Spleen (tissue), 11 donors: ENCODE measurements at regions not wholly inside any gene's neighbourhood (a gene's known extent, or its start where the extent isn't known, plus 50 kb on each side); places are given as distances from the start of the nearest gene placed in this dataset.

Source experiments
- DNase-seq: peaks from one replicate; pipeline ENCODE4 v3.0.0-alpha.2; 2020
- H3K27ac ChIP-seq, 8 donors: fragments of 200-600 bp; sonication (generic) in 7 of 8; 1 replicate in 4 of 8; 2 replicates in 4 of 8; pipeline versions ENCODE4 v1.5.0 to v1.8.0; 2016 to 2021; ENCODE audit warnings: inconsistent platforms in 4 of 8, mild to moderate bottlenecking in 4 of 8, moderate library complexity in 1 of 8
- H3K27me3 ChIP-seq, 7 donors: fragments of 200-600 bp; sonication (generic) in 6 of 7; replicated peaks in 1 of 7; 1 replicate in 4 of 7; 2 replicates in 3 of 7; pipeline versions ENCODE4 v1.5.0 to v1.8.0; 2016 to 2021; ENCODE audit warnings: inconsistent platforms in 3 of 7, mild to moderate bottlenecking in 1 of 7
- H3K36me3 ChIP-seq, 6 donors: fragments of 200-600 bp; sonication (generic) in 5 of 6; 1 replicate in 4 of 6; 2 replicates in 2 of 6; pipeline versions ENCODE4 v1.5.0 to v1.8.0; 2016 to 2021; ENCODE audit warnings: inconsistent platforms in 2 of 6
- H3K4me1 ChIP-seq, 6 donors: fragments of 200-600 bp; sonication (generic) in 5 of 6; 1 replicate in 3 of 6; 2 replicates in 3 of 6; pipeline versions ENCODE4 v1.5.0 to v1.8.0; 2016 to 2021; ENCODE audit warnings: inconsistent platforms in 3 of 6
- H3K4me3 ChIP-seq, 8 donors: fragments of 200-600 bp; sonication (generic) in 7 of 8; 1 replicate in 4 of 8; 2 replicates in 4 of 8; pipeline versions ENCODE4 v1.5.0 to v1.8.0; 2016 to 2021; ENCODE audit warnings: inconsistent platforms in 4 of 8, mild to moderate bottlenecking in 4 of 8, moderate library complexity in 2 of 8
- H3K9me3 ChIP-seq, 8 donors: fragments of 200-600 bp; sonication (generic) in 7 of 8; 1 replicate in 4 of 8; 2 replicates in 4 of 8; pipeline versions ENCODE4 v1.5.0 to v1.8.0; 2016 to 2021; ENCODE audit warnings: inconsistent platforms in 4 of 8
- CTCF ChIP-seq, 11 experiments: fragments of 200-600 bp in 7 of 11; fragments of 450-650 bp in 4 of 11; sonication (generic) in 4 of 11; IDR thresholded peaks in 8 of 11; conservative IDR thresholded peaks in 3 of 11; 1 replicate in 7 of 11; 2 replicates in 4 of 11; pipeline versions ENCODE4 v1.4.0 to v1.8.0; 2016 to 2021; ENCODE audit warnings: antibody characterized with exemption in 11 of 11, inconsistent platforms in 4 of 11, mild to moderate bottlenecking in 1 of 11
- POLR2A ChIP-seq, 3 donors: fragments of 450-650 bp; IDR thresholded peaks; one replicate each; pipeline ENCODE4 v1.5.1; 2017; ENCODE audit warnings: antibody characterized with exemption in 3 of 3, mild to moderate bottlenecking in 1 of 3
- POLR2AphosphoS5 ChIP-seq, 3 donors: sonication (generic); formaldehyde crosslinking; IDR thresholded peaks; one replicate each; pipeline ENCODE4 v1.5.1; 2017; ENCODE audit warnings: antibody characterized with exemption in 3 of 3
- WGBS, 5 donors: extraction: QIAGEN DNeasy Blood & Tissue Kit in 3 of 5; methylation state at CpG; one replicate each; pipeline versions ENCODE4 v1.1.5 to v1.1.7; 2013 to 2018; 5-methylcytosine and 5-hydroxymethylcytosine counted together
- intact Hi-C: fragments of 100-400 bp; cut with DNase I; formaldehyde crosslinking; loops from one replicate; pipeline ENCODE4 v1.15.0; 2023; ENCODE audit warnings: low total_unique reads
- donor health status: healthy with polysubstance abuse.
- donor health status: DM: no; HTN: no; CAD: no; lungs with moderate emphysema.
- donor health status: DM: no; HTN: no; CAD: no.
- donor health status: Bipolar disorder and iron deficiency.
- donor health status: healthy.
- donor health status: DM: no; HTN: no; CAD: no.
- donor health status: DM: yes; HTN: yes; CAD: no.

GRCh38 chr12:74889563-74890236, 319.9 kb downstream of the KCNC2 start:
- intact Hi-C loops: no loop called here
- peaks cover 0 to 13% (median 0%) of the 10 kb centered on the region in 8 donors for H3K9me3 ChIP-seq
- 62 to 80% (median 76%) methylated on average over 3 of the region's 3 CpGs for WGBS, 5 donors

DNA sequence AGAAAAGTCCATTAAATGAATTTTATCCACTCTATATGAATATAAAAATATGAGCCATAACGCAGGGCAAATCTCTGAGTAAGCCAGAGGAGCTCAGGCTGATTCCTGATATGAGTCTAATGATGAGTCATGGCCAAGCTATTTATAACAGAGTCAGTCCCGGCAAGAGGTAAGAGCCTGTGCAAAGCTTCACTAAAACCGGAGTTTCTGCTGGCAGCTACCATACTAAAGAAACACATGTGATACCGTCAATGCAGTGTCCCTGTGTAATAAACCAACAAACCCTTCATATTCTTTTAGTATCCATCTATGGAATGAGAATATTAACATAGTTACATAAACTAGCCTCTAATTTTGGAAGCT, 319.4 kb downstream of the KCNC2 start:
- Histone ChIP-seq H3K4me1 (no peaks in the 10 kb centered on the region), H3K27me3 (no peaks in the 10 kb centered on the region), H3K27ac (no peak overlapping the region), H3K36me3 (no peaks in the 10 kb centered on the region), H3K9me3 (peaks cover 0 to 13% (median 0%) of the 10 kb centered on the region in 8 donors), H3K4me3 (no peak overlapping the region)
- DNase-seq: no peak
- WGBS, 5 donors: 29 to 53% (median 37%) methylated on average over 4 of the region's 4 CpGs
- TF ChIP-seq POLR2A (IDR thresholded peaks at IDR 0.05): no peak
- no peak for TF ChIP-seq CTCF (IDR thresholded peaks at IDR 0.05 in 8 of 11, conservative IDR thresholded peaks at IDR 0.05 in 3 of 11)
- no peak for TF ChIP-seq POLR2AphosphoS5 (IDR thresholded peaks at IDR 0.05)
- intact Hi-C loops: no loop called here

More at GRCh38 chr12:74889563-74890236, 319.9 kb downstream of the KCNC2 start:
- no peak overlapping the region for H3K4me3 ChIP-seq
- H3K36me3 ChIP-seq: no peaks in the 10 kb centered on the region
- DNase-seq: no peak
- no peak overlapping the region for H3K27ac ChIP-seq
- H3K27me3 ChIP-seq: no peaks in the 10 kb centered on the region
- no peaks in the 10 kb centered on the region for H3K4me1 ChIP-seq
- no peak for TF ChIP-seq POLR2AphosphoS5 (IDR thresholded peaks at IDR 0.05)
- TF ChIP-seq CTCF (IDR thresholded peaks at IDR 0.05 in 8 of 11, conservative IDR thresholded peaks at IDR 0.05 in 3 of 11): no peak
- no peak for TF ChIP-seq POLR2A (IDR thresholded peaks at IDR 0.05)

- intact Hi-C loops: no loop called here
- H3K27ac ChIP-seq: no peak overlapping the region
- no peaks in the 10 kb centered on the region for H3K36me3 ChIP-seq
- no peak overlapping the region for H3K4me3 ChIP-seq
- H3K27me3 ChIP-seq: no peaks in the 10 kb centered on the region
- 83 to 94% (median 90%) methylated on average over 1 of the region's 1 CpG for WGBS, 5 donors
- H3K9me3 ChIP-seq: peaks cover 0 to 13% (median 0%) of the 10 kb centered on the region in 8 donors
- H3K4me1 ChIP-seq: no peaks in the 10 kb centered on the region
- DNase-seq: no peak
- TF ChIP-seq CTCF (IDR thresholded peaks at IDR 0.05 in 8 of 11, conservative IDR thresholded peaks at IDR 0.05 in 3 of 11) (no peak), POLR2A (IDR thresholded peaks at IDR 0.05) (no peak), POLR2AphosphoS5 (IDR thresholded peaks at IDR 0.05) (no peak)
These were observed 318.5 kb downstream of the KCNC2 start for GRCh38 chr12:74891083-74891668.

GRCh38 chr12:74892057-74892633, 317.5 kb downstream of the KCNC2 start:
- no peaks in the 10 kb centered on the region for H3K36me3 ChIP-seq
- H3K27me3 ChIP-seq: no peaks in the 10 kb centered on the region
- DNase-seq: no peak
- intact Hi-C loops: no loop called here
- H3K27ac ChIP-seq: no peak overlapping the region
- 62 to 64% (median 63%) methylated on average over 4 of the region's 4 CpGs for WGBS, 5 donors
- TF ChIP-seq CTCF (IDR thresholded peaks at IDR 0.05 in 8 of 11, conservative IDR thresholded peaks at IDR 0.05 in 3 of 11): no peak
- no peak for TF ChIP-seq POLR2A (IDR thresholded peaks at IDR 0.05)
- no peak for TF ChIP-seq POLR2AphosphoS5 (IDR thresholded peaks at IDR 0.05)
- H3K9me3 ChIP-seq: peaks cover 0 to 10% (median 0%) of the 10 kb centered on the region in 8 donors
- H3K4me1 ChIP-seq: no peaks in the 10 kb centered on the region
- no peak overlapping the region for H3K4me3 ChIP-seq
